Lung (tissue), 11 donors: ENCODE measurements at regions not wholly inside any gene's neighbourhood (a gene's known extent, or its start where the extent isn't known, plus 50 kb on each side); places are given as distances from the start of the nearest gene placed in this dataset.

Experiments
- ATAC-seq: fragments of 200-7000 bp; cut with Tn5 transposase; one replicate; pipeline ENCODE4 v1.9.1; 2020; ENCODE audit warnings: moderate number of reproducible peaks; ENCODE audit not compliant: insufficient read depth, low FRiP score
- DNase-seq, 3 donors: peaks; one replicate each; pipeline ENCODE4 v3.0.0-alpha.2; 2013 to 2017
- H3K27ac ChIP-seq, 2 donors: one replicate each; pipeline ENCODE4 v1.5.1; 2013; ENCODE audit warnings: mild to moderate bottlenecking in 2 of 2, moderate library complexity in 2 of 2, control low read depth in 1 of 2, inconsistent platforms in 1 of 2, low read depth in 1 of 2, low read length in 1 of 2
- H3K27me3 ChIP-seq, 3 donors: one replicate each; pipeline ENCODE4 v1.5.1; 2013; ENCODE audit warnings: low read length in 2 of 3; ENCODE audit not compliant: control insufficient read depth in 3 of 3, insufficient read depth in 3 of 3
- H3K36me3 ChIP-seq, 4 donors: one replicate each; pipeline ENCODE4 v1.5.1; 2013; ENCODE audit warnings: low read length in 4 of 4, mild to moderate bottlenecking in 1 of 4, moderate library complexity in 1 of 4; ENCODE audit not compliant: control insufficient read depth in 4 of 4, insufficient read depth in 4 of 4
- H3K4me1 ChIP-seq, 5 donors: one replicate each; pipeline ENCODE4 v1.5.1; 2013; ENCODE audit warnings: low read length in 5 of 5, mild to moderate bottlenecking in 2 of 5, moderate library complexity in 1 of 5; ENCODE audit not compliant: control insufficient read depth in 5 of 5, insufficient read depth in 5 of 5
- H3K4me3 ChIP-seq: one replicate; pipeline ENCODE4 v1.5.1; 2013; ENCODE audit warnings: mild to moderate bottlenecking, control low read depth, moderate library complexity
- H3K9ac ChIP-seq, 2 donors: one replicate each; pipeline ENCODE4 v1.5.1; 2013; ENCODE audit warnings: low read length in 2 of 2, control low read depth in 1 of 2; ENCODE audit not compliant: insufficient read depth in 1 of 2
- H3K9me3 ChIP-seq, 4 donors: one replicate each; pipeline ENCODE4 v1.5.1; 2013; ENCODE audit warnings: low read length in 3 of 4, mild to moderate bottlenecking in 1 of 4, moderate library complexity in 1 of 4; ENCODE audit not compliant: control insufficient read depth in 4 of 4, insufficient read depth in 3 of 4
- WGBS, 2 donors: extraction: QIAGEN DNeasy Blood & Tissue Kit; methylation state at CpG; one replicate each; pipeline ENCODE4 v1.1.7; 2013; 5-methylcytosine and 5-hydroxymethylcytosine counted together
- TF ChIP-seq, protein P1 (sequence below): IDR thresholded peaks from 2 replicates; pipeline ENCODE4 v1.5.1; 2012; ENCODE audit warnings: mild to moderate bottlenecking; ENCODE audit errors: control extremely low read depth, extremely low read depth
- donor health status: control.
- donor health status: control.
- donor health status: Bipolar disorder and iron deficiency.
- donor health status: healthy.
- donor health status: DM: yes; HTN: yes; CAD: no.

DNA sequence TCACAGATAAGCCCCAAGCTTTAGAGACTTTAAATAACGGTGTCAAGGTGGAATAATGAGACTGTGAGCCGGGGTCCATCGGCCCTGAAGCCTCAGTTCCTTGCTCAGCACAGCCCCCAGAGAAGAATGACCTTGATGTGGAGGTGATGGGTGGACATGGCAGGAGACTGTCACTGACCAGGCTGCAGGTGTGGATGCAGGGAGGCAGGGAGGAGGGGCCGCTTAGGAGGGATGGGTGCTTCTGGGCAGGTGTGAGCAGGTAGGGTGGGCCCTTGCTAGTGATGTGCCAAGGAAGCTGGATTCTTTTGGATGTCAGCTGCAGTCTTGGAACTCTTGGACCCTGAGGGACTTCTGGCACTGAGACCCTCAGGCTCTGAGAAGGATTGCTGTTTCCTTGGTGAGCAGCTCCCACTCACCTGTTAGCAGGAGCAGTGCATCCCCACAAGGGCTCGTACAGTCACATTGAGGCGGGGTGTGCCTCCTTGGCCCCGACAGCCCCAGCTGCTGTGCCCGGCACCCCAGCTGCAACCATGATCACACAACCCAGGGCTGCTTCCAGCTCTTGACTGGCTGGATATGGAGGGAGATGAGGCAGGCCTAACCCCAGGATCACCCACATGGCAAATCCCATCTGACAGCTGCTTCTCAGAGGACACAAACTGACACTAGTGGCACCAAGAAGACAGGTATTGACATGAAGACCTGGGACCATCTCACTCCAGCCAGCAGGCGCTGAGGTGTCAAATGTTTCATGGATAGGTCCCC, 209.8 kb upstream of the HDAC4 start:
- TF ChIP-seq, protein P1, sequence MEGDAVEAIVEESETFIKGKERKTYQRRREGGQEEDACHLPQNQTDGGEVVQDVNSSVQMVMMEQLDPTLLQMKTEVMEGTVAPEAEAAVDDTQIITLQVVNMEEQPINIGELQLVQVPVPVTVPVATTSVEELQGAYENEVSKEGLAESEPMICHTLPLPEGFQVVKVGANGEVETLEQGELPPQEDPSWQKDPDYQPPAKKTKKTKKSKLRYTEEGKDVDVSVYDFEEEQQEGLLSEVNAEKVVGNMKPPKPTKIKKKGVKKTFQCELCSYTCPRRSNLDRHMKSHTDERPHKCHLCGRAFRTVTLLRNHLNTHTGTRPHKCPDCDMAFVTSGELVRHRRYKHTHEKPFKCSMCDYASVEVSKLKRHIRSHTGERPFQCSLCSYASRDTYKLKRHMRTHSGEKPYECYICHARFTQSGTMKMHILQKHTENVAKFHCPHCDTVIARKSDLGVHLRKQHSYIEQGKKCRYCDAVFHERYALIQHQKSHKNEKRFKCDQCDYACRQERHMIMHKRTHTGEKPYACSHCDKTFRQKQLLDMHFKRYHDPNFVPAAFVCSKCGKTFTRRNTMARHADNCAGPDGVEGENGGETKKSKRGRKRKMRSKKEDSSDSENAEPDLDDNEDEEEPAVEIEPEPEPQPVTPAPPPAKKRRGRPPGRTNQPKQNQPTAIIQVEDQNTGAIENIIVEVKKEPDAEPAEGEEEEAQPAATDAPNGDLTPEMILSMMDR: no peak
- no peaks in the 10 kb centered on the region for H3K36me3 ChIP-seq
- ATAC-seq (no peak), DNase-seq (no peak)
- no peak overlapping the region for H3K9ac ChIP-seq
- H3K4me1 ChIP-seq: peaks cover 0 to 7% (median 0%) of the 10 kb centered on the region in 5 donors
- peaks cover 0 to 5% (median 0%) of the 10 kb centered on the region in 3 donors for H3K27me3 ChIP-seq
- no peak overlapping the region for H3K4me3 ChIP-seq
- H3K9me3 ChIP-seq: peaks cover 0 to 3% (median 0%) of the 10 kb centered on the region in 4 donors
- 89 to 97% methylated on average over 9 of the region's 9 CpGs for WGBS, 2 donors
- H3K27ac ChIP-seq: no peak overlapping the region

DNA sequence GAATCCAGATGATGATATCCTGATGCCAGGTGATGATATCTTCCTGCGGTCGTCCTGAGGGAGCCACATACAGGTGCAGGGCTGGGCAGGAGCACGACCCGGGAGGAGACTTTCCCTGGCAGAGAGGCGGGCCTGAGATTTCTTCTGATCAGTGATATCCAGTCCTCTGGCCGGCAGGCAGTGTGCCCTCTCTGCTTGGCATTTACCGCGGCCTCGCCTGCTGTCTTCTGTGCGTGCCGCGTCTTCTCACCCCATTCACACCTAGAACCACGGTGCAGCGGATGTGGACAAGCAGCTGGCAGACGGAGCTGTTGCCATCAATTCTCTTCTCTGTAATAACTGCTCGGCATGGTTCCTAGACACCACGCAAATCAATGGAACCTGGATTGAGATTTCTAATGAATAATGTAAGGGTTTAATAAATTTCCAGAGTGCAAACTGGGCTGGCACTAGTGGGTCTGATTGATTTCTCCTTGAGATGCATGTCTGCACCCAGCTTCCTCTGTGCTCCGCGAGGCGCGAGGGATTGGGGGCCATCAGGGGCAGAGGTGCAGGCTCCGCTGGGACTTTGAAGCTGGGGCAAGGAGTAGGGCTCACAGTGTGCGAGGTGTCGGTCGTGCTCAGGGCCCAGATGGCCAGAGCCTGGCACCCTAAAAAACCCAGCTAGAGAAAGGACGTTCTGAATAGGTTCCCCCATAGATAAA, 208.9 kb upstream of the HDAC4 start:
- WGBS, 2 donors: 92 to 96% methylated on average over 26 of the region's 26 CpGs
- DNase-seq (no peak), ATAC-seq (no peak)

DNA sequence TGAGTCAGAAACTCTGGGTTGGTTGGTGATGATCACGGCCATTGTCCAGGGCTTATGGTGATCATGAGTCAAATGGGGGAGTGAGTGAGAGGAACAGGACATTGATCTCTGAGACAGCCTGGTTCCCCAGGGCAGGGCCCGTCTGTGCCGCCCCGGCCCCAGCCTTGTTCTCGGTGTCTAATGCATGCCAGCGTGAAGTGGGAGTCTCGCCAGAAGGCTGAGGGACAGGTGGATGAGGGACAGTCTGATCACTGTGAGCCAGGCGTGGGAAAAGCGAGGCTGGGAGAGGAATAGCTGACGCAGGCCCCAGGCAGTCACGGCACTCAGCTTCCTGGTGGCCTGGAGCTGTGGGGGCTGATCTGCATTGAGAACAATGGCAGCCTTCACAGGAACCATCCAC, 208.3 kb upstream of the HDAC4 start:
- Histone ChIP-seq H3K4me1 (peaks cover 0 to 13% (median 0%) of the 10 kb centered on the region in 5 donors), H3K9me3 (peaks cover 0 to 3% (median 0%) of the 10 kb centered on the region in 4 donors), H3K4me3 (no peak overlapping the region), H3K36me3 (no peaks in the 10 kb centered on the region), H3K27ac (no peak overlapping the region), H3K9ac (no peak overlapping the region), H3K27me3 (peaks cover 0 to 5% (median 0%) of the 10 kb centered on the region in 3 donors)
- ATAC-seq (no peak), DNase-seq (no peak)
- WGBS, 2 donors: 89 to 97% methylated on average over 11 of the region's 11 CpGs
- TF ChIP-seq, protein P1: no peak

More for the DNA sequence above, 208.9 kb upstream of the HDAC4 start:
- Histone ChIP-seq H3K9me3 (peaks cover 0 to 3% (median 0%) of the 10 kb centered on the region in 4 donors), H3K4me1 (peaks cover 0 to 13% (median 0%) of the 10 kb centered on the region in 5 donors), H3K4me3 (no peak overlapping the region), H3K9ac (no peak overlapping the region), H3K27me3 (peaks cover 0 to 5% (median 0%) of the 10 kb centered on the region in 3 donors), H3K27ac (no peak overlapping the region), H3K36me3 (no peaks in the 10 kb centered on the region)
- TF ChIP-seq, protein P1: no peak
